HG02571 (cell line): ENCODE measurements at regions not wholly inside any gene's neighbourhood (a gene's known extent, or its start where the extent isn't known, plus 50 kb on each side); places are given as distances from the start of the nearest gene placed in this dataset.
"Not testable (repeated sequence)": the region's sequence is repeated elsewhere in the genome, so short reads cannot be mapped to it uniquely, and the experiment has no call there.

Experiments
- ATAC-seq: cut with Tn5 transposase; IDR thresholded peaks from one replicate; pipeline ENCODE4 v1.9.1; 2021; ENCODE audit warnings: mild to moderate bottlenecking, moderate library complexity; ENCODE audit not compliant: unreplicated experiment

DNA sequence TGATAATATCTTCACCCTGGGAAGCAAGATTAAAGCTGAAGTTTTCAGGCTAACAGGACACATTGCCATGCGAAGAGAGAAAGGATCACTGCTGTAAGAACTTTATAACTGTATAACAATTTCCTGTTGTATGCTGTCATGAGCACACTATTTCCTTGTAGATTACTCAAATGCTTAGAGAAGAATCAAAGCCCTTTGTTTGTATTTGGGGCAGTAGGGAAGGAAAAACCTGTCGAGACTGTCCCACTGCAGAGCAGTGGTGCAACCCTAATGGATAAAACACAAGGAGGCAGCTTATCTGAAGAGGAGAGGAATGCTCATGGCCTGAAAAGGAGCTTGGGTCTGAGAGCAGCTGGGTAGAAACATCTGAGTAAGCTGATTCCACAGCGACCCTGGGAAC is 327.7 kb upstream of the NPSR1 start:
- ATAC-seq: no peak

GRCh38 chr7:34331102-34331501 is 326.9 kb upstream of the NPSR1 start:
- ATAC-seq: no peak

- ATAC-seq: no peak
Observed at GRCh38 chr7:34332006-34332405, 326.0 kb upstream of the NPSR1 start.

DNA sequence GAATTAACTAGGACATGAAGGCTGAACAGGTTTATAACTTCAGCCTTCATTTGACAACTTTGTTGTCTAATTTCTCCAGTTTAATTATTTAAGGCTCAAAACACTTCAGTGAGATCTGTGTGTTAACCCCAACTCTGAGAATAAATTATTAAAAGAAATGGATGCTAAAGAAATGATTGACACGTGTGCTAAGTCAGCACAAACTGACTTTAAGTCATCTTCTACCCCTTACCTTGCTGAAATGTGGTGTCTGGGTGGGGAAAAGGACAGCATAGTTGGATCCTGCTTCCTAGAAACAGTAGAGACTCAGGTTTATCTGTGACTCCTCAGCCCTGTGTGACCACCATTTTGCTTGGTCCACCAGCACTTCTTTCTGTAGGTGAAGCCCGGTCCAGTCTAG is 324.8 kb upstream of the NPSR1 start:
- no peak for ATAC-seq

- ATAC-seq: no peak
Observed at GRCh38 chr7:34333925-34334324, 324.1 kb upstream of the NPSR1 start.

GRCh38 chr7:34337163-34337562 is 320.9 kb upstream of the NPSR1 start:
- no peak for ATAC-seq

- ATAC-seq: no peak
Observed at GRCh38 chr7:34338961-34339526, 319.0 kb upstream of the NPSR1 start.

DNA sequence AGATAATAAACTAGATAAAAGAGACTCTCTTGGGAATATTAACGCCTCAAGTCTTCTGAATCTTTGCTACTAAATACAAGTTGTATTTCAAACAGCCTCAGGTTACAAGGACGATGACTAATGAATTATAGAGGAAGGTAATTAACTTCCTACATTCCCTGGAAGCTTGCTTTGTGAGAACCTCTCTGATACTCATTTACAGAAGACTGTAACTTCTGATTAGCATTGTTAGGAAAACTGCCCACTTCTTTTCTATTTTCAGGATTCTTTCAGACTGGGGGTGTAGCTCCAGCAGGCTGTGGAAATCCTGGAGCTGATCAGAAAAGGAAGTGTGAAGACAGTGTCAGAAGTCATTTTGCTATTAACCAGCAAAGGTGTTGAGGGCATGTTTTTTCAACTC is 316.7 kb upstream of the NPSR1 start:
- ATAC-seq: no peak

DNA sequence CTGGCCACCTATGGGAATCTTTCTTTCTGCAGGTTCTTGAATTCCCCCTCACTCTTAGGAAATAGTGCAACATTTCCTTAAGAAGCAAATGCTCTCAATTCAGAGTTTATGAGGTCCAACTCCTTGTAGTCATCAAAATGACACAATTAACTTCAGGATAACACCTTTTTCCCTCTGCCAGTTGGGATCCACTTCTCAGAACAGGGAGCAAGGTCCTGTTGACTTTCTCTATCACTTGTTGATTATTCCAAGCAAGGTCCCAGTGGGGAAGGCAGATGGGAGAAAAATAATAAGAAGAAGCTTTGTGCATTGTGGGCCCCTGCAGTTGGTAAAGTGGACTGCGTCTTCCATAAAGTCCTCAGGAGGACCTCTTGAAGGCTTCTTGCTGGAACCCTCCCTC is 315.6 kb upstream of the NPSR1 start:
- no peak for ATAC-seq

DNA sequence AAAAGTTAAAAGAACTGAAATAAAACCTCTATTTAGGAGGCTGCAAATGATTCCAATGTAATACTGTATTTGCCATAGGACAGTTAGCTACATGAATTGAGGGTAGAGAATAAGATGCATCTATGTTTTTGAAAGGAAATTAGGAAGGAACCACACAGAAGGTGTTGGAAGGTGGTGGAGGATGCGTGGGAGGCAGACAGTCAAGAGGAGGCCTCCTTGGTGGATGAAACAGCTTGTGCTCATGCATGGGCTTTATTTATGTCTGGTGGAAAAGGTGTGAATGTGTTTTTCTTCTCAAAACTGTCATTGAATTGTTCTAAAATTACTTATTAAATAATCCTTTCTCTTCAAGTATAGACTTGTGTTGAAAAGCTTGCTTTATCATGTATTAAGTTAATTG is 314.4 kb upstream of the NPSR1 start:
- ATAC-seq: no peak

GRCh38 chr7:34354011-34354410 is 304.0 kb upstream of the NPSR1 start:
- no peak for ATAC-seq

GRCh38 chr7:34354899-34355298 is 303.1 kb upstream of the NPSR1 start:
- no peak for ATAC-seq

GRCh38 chr7:34357068-34357467 is 300.9 kb upstream of the NPSR1 start:
- no peak for ATAC-seq

GRCh38 chr7:34357946-34358345 is 300.1 kb upstream of the NPSR1 start:
- no peak for ATAC-seq

DNA sequence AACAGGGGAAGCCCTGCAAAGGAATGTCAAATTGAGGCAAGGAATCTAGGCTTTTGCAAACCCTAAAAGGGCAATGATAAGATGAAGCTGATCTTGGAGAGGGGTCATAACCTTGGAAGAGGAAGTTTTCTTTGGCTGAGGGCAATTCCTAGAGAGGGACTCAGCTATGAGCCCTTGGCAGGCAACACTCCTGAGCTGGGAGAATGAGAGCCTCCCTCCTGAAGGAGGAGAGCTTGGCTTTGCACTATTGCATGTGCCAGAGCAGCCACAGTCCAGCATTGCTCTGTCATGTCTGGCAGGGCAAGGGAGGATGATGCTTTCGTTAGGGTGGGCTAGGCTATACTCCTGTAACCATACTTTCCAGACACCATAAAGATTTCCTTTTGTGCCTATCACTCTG is 299.4 kb upstream of the NPSR1 start:
- not testable (repeated sequence) for ATAC-seq

DNA sequence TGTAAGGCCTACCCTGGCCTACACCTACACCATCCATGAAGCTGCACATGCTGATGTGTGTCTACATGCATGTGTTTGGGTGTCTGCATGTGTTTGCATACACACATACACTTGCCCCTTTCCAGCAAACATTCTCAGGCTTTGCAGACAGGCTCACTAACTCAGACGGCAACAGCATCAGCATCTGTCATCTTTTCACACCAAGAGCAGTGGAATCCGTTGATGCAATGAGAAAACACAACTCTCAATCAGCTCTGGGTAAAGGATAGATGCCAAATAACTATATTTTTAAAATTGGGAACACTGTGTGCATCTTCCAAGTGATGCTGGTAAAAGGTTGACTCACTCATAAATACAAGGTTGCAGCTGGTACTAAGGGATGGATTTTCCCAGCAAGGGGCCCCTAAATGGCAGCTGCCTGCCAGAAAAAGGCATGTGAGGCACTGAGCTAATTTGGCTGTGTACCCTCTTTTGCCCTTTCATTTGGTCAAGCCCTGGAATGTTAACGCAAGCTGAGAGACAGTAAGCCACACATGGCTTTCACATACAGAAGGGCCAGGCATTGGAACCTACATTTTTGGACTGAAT is 296.3 kb upstream of the NPSR1 start:
- ATAC-seq: no peak

- no peak for ATAC-seq
Observed at GRCh38 chr7:34362621-34363020, 295.4 kb upstream of the NPSR1 start.

GRCh38 chr7:34364130-34364529 is 293.9 kb upstream of the NPSR1 start:
- no peak for ATAC-seq

DNA sequence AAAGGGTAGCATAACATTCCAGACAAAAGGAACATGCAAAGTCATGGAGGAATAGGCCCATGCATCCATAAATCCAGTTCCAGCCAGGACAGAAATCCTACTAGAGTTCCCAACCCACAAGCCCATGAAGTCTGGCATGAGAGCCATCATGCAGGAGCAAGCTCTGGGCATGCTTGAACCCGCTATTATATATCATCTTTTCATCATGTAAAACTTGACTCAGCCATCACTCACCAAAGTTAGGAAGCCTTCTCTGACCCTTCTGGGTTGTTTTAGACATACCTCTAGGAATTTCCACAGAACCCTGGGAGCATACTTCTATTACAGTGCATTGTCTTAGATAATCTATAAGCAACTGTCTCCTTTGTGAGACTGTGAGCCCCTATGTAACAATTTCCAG is 293.0 kb upstream of the NPSR1 start:
- no peak for ATAC-seq

DNA sequence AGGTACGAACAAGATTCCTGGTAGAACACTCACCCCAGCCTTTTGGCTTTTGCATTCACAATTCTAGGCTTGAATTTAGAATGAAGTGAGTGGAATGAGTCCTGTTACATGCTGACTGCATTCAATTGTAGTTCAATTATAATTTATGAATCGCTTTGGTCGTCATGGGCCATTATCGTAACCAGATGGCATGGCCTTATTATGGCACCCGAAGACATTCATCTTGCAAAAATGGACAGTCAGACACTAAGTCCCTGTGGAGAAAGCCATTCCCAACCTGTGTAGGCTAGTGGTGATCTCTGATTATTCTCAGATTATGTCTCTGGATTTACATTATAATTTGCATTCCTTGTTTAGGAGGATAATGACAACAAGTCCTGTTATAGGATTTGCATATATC is 292.4 kb upstream of the NPSR1 start:
- no peak for ATAC-seq

- no peak for ATAC-seq
Observed at GRCh38 chr7:34371922-34372321, 286.1 kb upstream of the NPSR1 start.

- ATAC-seq: no peak
Observed at GRCh38 chr7:34373940-34374339, 284.1 kb upstream of the NPSR1 start.

DNA sequence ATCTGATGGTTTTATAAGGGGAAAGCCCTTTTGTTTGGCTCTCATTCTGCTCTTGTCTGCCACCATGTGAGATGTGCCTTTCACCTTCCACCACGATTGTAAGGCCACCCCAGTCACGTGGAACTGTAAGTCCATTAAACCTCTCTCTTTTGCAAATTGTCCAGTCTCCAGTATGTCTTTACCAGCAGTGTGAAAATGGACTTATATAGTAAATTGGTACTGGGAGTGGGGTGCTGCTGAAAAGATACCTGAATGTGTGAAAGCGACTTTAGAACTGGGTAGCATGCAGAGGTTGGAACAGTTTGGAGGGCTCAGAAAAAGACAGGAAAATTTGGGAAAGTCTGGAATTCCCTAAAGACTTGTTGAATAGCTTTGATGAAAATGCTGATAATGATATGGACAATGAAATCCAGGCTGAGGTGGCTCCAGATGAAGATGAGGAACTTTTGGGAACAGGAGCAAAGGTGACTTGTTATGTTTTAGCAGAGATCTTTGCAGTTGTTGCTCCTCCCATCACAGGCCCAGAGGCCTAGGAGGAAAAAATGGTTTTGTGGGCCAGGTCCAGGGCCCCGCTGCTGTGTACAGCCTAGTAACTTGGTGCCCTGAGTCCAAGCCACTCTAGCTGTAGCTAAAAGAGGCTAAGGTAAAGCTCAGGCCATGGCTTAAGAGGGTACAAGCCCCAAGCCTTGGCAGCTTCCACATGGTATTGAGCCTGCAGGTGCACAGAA is 275.7 kb upstream of the NPSR1 start:
- ATAC-seq: no peak
